PC-3 (cell line): ENCODE measurements at regions not wholly inside any gene's neighbourhood (a gene's known extent, or its start where the extent isn't known, plus 50 kb on each side); places are given as distances from the start of the nearest gene placed in this dataset.

Source experiments
- EZH2 ChIP-seq: fragments of 300-600 bp; sonication (generic); IDR thresholded peaks from one replicate; pipeline ENCODE4 v1.6.1; 2017; ENCODE audit warnings: antibody characterized with exemption, mild to moderate bottlenecking, low read length; ENCODE audit not compliant: unreplicated experiment
- EZH2phosphoT487 ChIP-seq: fragments of 300-600 bp; sonication (generic); IDR thresholded peaks from 2 replicates; pipeline ENCODE4 v1.6.1; 2018; ENCODE audit warnings: mild to moderate bottlenecking, antibody characterized with exemption, low read length, borderline replicate concordance
- TF ChIP-seq, protein P1 (sequence below): fragments of 300-600 bp; sonication (generic); conservative IDR thresholded peaks from 2 replicates; pipeline ENCODE4 v1.5.1; 2017; ENCODE audit warnings: antibody characterized with exemption, low read depth, mild to moderate bottlenecking, low read length

DNA sequence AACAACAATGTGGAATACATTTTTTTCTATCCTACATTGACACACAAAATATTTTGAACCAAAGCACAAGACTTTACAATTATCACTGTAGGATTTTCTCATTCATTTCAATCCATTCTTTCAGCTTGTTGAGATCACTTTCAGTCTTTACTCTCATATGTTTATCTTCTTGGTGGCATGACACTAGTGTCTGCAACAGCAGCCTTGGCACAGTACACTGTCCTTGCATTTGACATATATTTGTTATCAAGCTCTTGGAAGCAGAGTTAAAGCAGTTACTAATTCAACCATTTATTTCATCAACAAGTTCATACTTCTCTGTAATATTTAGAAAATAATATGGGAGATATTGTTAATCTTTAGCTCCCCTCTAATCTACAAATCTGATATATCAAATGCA is 922.4 kb upstream of the ADGRL2 start:
- TF ChIP-seq, protein P1, sequence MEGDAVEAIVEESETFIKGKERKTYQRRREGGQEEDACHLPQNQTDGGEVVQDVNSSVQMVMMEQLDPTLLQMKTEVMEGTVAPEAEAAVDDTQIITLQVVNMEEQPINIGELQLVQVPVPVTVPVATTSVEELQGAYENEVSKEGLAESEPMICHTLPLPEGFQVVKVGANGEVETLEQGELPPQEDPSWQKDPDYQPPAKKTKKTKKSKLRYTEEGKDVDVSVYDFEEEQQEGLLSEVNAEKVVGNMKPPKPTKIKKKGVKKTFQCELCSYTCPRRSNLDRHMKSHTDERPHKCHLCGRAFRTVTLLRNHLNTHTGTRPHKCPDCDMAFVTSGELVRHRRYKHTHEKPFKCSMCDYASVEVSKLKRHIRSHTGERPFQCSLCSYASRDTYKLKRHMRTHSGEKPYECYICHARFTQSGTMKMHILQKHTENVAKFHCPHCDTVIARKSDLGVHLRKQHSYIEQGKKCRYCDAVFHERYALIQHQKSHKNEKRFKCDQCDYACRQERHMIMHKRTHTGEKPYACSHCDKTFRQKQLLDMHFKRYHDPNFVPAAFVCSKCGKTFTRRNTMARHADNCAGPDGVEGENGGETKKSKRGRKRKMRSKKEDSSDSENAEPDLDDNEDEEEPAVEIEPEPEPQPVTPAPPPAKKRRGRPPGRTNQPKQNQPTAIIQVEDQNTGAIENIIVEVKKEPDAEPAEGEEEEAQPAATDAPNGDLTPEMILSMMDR: no peak
- no peak for TF ChIP-seq EZH2
- no peak for TF ChIP-seq EZH2phosphoT487
